ENCODE measurements at regions not wholly inside any gene's neighbourhood (a gene's known extent, or its start where the extent isn't known, plus 50 kb on each side); places are given as distances from the start of the nearest gene placed in this dataset.

- DNase-seq: no peak
Observed at GRCh38 chr6:65900928-65901327, 193.9 kb upstream of the EYS start.

- DNase-seq: no peak
Observed at GRCh38 chr6:65896140-65896539, 189.1 kb upstream of the EYS start.

- DNase-seq: no peak
Observed at GRCh38 chr6:65876668-65877067, 169.6 kb upstream of the EYS start.

- DNase-seq: no peak
Observed at GRCh38 chr6:65852369-65852852, 145.4 kb upstream of the EYS start.

GRCh38 chr6:65830151-65830550, 123.1 kb upstream of the EYS start:
- DNase-seq: no peak

- no peak for DNase-seq
Observed at GRCh38 chr6:65819152-65819551, 112.1 kb upstream of the EYS start.

GRCh38 chr6:65818576-65818975, 111.5 kb upstream of the EYS start:
- DNase-seq: no peak

GRCh38 chr6:65816991-65817390, 110.0 kb upstream of the EYS start:
- no peak for DNase-seq

GRCh38 chr6:65814071-65814470, 107.0 kb upstream of the EYS start:
- no peak for DNase-seq

- DNase-seq: no peak
Observed at GRCh38 chr6:65803186-65803585, 96.2 kb upstream of the EYS start.

- DNase-seq: no peak
Observed at GRCh38 chr6:65799389-65799788, 92.4 kb upstream of the EYS start.

- DNase-seq: no peak
Observed at GRCh38 chr6:65798280-65799014, 91.4 kb upstream of the EYS start.

GRCh38 chr6:65790666-65791065, 83.6 kb upstream of the EYS start:
- DNase-seq: no peak

GRCh38 chr6:65787787-65788186, 80.8 kb upstream of the EYS start:
- DNase-seq: no peak

- no peak for DNase-seq
Observed at GRCh38 chr6:65786815-65787214, 79.8 kb upstream of the EYS start.

GRCh38 chr6:65780691-65781090, 73.7 kb upstream of the EYS start:
- DNase-seq: no peak

GRCh38 chr6:65776332-65776731, 69.3 kb upstream of the EYS start:
- DNase-seq: no peak

GRCh38 chr6:65771946-65772345, 64.9 kb upstream of the EYS start:
- DNase-seq: no peak

GRCh38 chr6:65761890-65762289, 54.9 kb upstream of the EYS start:
- DNase-seq: no peak

- no peak for DNase-seq
Observed at GRCh38 chr6:65760285-65760684, 53.3 kb upstream of the EYS start.
